Neural cell (in vitro differentiated cells): ENCODE measurements at regions not wholly inside any gene's neighbourhood (a gene's known extent, or its start where the extent isn't known, plus 50 kb on each side); places are given as distances from the start of the nearest gene placed in this dataset.

ENCODE experiments used
- EP300 ChIP-seq: fragments of 450-650 bp; conservative IDR thresholded peaks from 2 replicates; pipeline ENCODE4 v1.6.1; 2014; ENCODE audit warnings: antibody characterized with exemption, mild to moderate bottlenecking, moderate library complexity; ENCODE audit not compliant: poor library complexity, severe bottlenecking
- EZH2 ChIP-seq: fragments of 200-600, 300-800 bp; shearing (Covaris generic), sonication (generic); IDR thresholded peaks from 2 replicates; pipeline ENCODE4 v1.6.1; 2014; ENCODE audit warnings: antibody characterized with exemption, low read length, borderline replicate concordance, mild to moderate bottlenecking; ENCODE audit not compliant: insufficient read depth, poor library complexity, severe bottlenecking
- MXI1 ChIP-seq: fragments of 450-650 bp; conservative IDR thresholded peaks from 2 replicates; pipeline ENCODE4 v1.6.1; 2014; ENCODE audit warnings: antibody characterized with exemption, mild to moderate bottlenecking; ENCODE audit not compliant: poor library complexity, severe bottlenecking
- POLR2AphosphoS5 ChIP-seq: IDR thresholded peaks from 2 replicates; pipeline ENCODE4 v1.6.1; 2012
- REST ChIP-seq: IDR thresholded peaks from 2 replicates; pipeline ENCODE4 v1.6.1; 2012; ENCODE audit warnings: borderline replicate concordance
- SMC3 ChIP-seq: fragments of 450-650 bp; conservative IDR thresholded peaks from 2 replicates; pipeline ENCODE4 v1.6.1; 2014; ENCODE audit warnings: antibody characterized with exemption, mild to moderate bottlenecking, moderate library complexity; ENCODE audit not compliant: poor library complexity
- TAF1 ChIP-seq: IDR thresholded peaks from 2 replicates; pipeline ENCODE4 v1.6.1; 2012; ENCODE audit warnings: low read depth
- TF ChIP-seq, protein P1 (sequence below): fragments of 450-650 bp; IDR thresholded peaks from 2 replicates; pipeline ENCODE4 v1.5.1; 2014; ENCODE audit warnings: antibody characterized with exemption, mild to moderate bottlenecking, moderate library complexity; ENCODE audit not compliant: poor library complexity, severe bottlenecking

DNA sequence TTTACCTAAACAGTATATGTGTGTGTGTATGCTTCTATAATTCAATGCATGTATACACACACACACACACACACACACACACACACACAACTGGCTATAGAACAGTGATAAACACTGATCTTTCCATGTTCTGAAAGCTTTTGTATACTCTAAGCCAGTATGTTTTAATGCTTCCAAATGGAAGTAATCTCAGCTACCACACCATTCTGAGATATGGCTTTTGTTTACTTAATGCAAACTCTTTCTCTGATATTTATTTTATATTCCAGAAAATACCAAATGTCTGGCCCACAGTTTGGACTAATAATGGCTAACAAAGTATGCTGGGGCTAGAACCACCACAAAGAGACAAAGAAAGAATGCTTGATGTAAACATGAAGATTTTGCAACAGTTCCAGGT, 199.4 kb upstream of the ARHGEF26 start:
- TF ChIP-seq, protein P1, sequence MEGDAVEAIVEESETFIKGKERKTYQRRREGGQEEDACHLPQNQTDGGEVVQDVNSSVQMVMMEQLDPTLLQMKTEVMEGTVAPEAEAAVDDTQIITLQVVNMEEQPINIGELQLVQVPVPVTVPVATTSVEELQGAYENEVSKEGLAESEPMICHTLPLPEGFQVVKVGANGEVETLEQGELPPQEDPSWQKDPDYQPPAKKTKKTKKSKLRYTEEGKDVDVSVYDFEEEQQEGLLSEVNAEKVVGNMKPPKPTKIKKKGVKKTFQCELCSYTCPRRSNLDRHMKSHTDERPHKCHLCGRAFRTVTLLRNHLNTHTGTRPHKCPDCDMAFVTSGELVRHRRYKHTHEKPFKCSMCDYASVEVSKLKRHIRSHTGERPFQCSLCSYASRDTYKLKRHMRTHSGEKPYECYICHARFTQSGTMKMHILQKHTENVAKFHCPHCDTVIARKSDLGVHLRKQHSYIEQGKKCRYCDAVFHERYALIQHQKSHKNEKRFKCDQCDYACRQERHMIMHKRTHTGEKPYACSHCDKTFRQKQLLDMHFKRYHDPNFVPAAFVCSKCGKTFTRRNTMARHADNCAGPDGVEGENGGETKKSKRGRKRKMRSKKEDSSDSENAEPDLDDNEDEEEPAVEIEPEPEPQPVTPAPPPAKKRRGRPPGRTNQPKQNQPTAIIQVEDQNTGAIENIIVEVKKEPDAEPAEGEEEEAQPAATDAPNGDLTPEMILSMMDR = no peak
- TF ChIP-seq EZH2 (no peak), EP300 (no peak), TAF1 (no peak), REST (no peak), MXI1 (no peak), POLR2AphosphoS5 (no peak), SMC3 (no peak)
